ENCODE measurements at regions not wholly inside any gene's neighbourhood (a gene's known extent, or its start where the extent isn't known, plus 50 kb on each side); places are given as distances from the start of the nearest gene placed in this dataset.

DNA sequence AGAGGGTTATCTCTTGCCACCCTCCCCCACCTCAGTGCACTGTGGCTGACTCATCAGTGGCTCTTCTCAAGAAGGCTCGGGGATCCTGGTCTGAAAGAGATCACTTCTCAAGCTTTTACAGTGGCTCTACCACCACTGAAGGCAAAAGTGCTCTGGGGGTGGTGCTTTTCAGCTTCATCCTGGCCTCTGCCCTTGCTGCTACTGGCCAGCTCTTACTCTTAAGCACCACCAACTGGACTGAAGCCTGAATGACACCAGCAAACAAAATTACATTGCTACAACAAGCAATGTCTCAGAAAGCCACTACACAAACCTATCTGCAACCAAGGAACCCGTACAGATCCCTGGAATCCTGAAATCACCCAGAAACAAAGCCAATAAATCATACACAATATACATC, 402.1 kb downstream of the EPHA7 start:
- BruUV-seq (replicated peaks): no TSS peak
- H3K4me3 ChIP-seq (ENCODE audit: low read depth, low read length, poor library complexity, severe bottlenecking): no peak overlapping the region
- no peak overlapping the region for H3K27ac ChIP-seq (ENCODE audit: low read depth, low read length, poor library complexity, severe bottlenecking)
- no peaks in the 10 kb centered on the region for H3K4me1 ChIP-seq (ENCODE audit: insufficient read depth, low read length, poor library complexity, severe bottlenecking)
- no peaks in the 10 kb centered on the region for H3K9me3 ChIP-seq (ENCODE audit: low read depth, low read length, poor library complexity, severe bottlenecking)
- intact Hi-C loops (cut with micrococcal nuclease; ENCODE audit: unreplicated experiment): loop anchor here (5.0 kb wide), 1 partner anchor 205 kb away; no protein-coding TSS in a partner anchor
- TF ChIP-seq, protein P1, sequence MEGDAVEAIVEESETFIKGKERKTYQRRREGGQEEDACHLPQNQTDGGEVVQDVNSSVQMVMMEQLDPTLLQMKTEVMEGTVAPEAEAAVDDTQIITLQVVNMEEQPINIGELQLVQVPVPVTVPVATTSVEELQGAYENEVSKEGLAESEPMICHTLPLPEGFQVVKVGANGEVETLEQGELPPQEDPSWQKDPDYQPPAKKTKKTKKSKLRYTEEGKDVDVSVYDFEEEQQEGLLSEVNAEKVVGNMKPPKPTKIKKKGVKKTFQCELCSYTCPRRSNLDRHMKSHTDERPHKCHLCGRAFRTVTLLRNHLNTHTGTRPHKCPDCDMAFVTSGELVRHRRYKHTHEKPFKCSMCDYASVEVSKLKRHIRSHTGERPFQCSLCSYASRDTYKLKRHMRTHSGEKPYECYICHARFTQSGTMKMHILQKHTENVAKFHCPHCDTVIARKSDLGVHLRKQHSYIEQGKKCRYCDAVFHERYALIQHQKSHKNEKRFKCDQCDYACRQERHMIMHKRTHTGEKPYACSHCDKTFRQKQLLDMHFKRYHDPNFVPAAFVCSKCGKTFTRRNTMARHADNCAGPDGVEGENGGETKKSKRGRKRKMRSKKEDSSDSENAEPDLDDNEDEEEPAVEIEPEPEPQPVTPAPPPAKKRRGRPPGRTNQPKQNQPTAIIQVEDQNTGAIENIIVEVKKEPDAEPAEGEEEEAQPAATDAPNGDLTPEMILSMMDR (conservative IDR thresholded peaks at IDR 0.05; ENCODE audit: low read depth, low read length): peak; percentile 36; the same call in 1 of the 2 replicates
- no peak for TF ChIP-seq EZH2 (IDR thresholded peaks at IDR 0.05; ENCODE audit: borderline replicate concordance, low read depth, low read length, poor library complexity, severe bottlenecking)
- ChIA-PET POLR2A (ENCODE audit: low non-redundant PET) (no interaction called here), CTCF (interaction anchor here (0.6 to 1.2 kb wide), 3 partner anchors 27 to 237 kb away, joined by 3 to 6 read pairs (median 5); no protein-coding TSS in a partner anchor)
- peak; percentile 49 for DNase-seq (ENCODE audit: low spot score)
- H3K36me3 ChIP-seq (ENCODE audit: insufficient read depth, low read length, poor library complexity, severe bottlenecking): no peaks in the 10 kb centered on the region
- no peaks in the 10 kb centered on the region for H3K27me3 ChIP-seq (replicated peaks; ENCODE audit: insufficient read depth, low read depth, low read length, poor library complexity)

DNA sequence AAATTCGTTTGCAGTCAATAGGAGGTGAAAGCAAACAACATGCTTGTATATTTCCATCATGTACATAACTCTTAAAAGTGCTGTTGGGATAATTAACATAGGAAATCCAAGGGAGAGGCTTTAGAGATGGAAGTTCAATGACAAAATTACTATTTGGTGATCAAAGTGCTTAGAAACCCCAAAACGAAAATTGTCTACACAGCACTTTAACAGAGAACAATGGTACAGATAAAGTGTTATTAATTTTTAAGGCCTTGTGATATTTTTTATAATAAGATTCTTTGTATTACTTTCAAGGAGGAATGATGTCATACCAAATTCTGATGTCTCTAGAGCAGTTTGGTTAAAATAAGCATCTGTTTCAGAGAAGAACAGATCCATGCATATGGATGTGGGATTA, 406.3 kb downstream of the EPHA7 start:
- no peaks in the 10 kb centered on the region for H3K27me3 ChIP-seq (replicated peaks; ENCODE audit: insufficient read depth, low read depth, low read length, poor library complexity)
- no peak overlapping the region for H3K27ac ChIP-seq (ENCODE audit: low read depth, low read length, poor library complexity, severe bottlenecking)
- POLR2A ChIA-PET (ENCODE audit: low non-redundant PET): no interaction called here
- BruUV-seq (replicated peaks): no TSS peak
- TF ChIP-seq EZH2 (IDR thresholded peaks at IDR 0.05; ENCODE audit: borderline replicate concordance, low read depth, low read length, poor library complexity, severe bottlenecking): no peak
- TF ChIP-seq, protein P1 (conservative IDR thresholded peaks at IDR 0.05; ENCODE audit: low read depth, low read length): no peak
- no peaks in the 10 kb centered on the region for H3K36me3 ChIP-seq (ENCODE audit: insufficient read depth, low read length, poor library complexity, severe bottlenecking)
- H3K4me3 ChIP-seq (ENCODE audit: low read depth, low read length, poor library complexity, severe bottlenecking): no peak overlapping the region
- CTCF ChIA-PET: interaction anchor here (0.7 kb wide), 1 partner anchor 1242 kb away, joined by 4 read pairs; no protein-coding TSS in a partner anchor
- H3K9me3 ChIP-seq (ENCODE audit: low read depth, low read length, poor library complexity, severe bottlenecking): no peaks in the 10 kb centered on the region
- DNase-seq (ENCODE audit: low spot score): no peak
- H3K4me1 ChIP-seq (ENCODE audit: insufficient read depth, low read length, poor library complexity, severe bottlenecking): no peaks in the 10 kb centered on the region
- intact Hi-C loops (cut with micrococcal nuclease; ENCODE audit: unreplicated experiment): no loop called here

DNA sequence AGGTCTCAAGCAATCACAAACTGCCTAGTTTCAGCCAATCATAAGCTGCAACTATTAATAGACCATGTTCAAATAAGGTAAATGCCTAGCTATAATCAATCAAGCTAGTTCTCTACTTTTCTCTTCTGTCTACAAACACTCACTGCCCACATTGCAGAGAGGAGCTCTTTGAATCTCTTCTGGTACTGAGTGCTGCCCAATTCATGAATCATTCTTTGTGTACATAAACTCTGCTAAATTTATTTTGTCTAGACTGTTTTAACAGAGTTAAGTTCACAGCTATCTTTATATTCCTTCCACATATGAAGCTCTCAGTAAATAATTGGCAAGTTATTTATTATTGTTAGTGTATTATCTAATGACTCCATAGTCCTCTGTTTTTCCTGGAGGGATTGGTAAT, 411.0 kb downstream of the EPHA7 start:
- no peak for DNase-seq (ENCODE audit: low spot score)
- H3K4me1 ChIP-seq (ENCODE audit: insufficient read depth, low read length, poor library complexity, severe bottlenecking): no peaks in the 10 kb centered on the region
- no peak overlapping the region for H3K27ac ChIP-seq (ENCODE audit: low read depth, low read length, poor library complexity, severe bottlenecking)
- H3K9me3 ChIP-seq (ENCODE audit: low read depth, low read length, poor library complexity, severe bottlenecking): no peaks in the 10 kb centered on the region
- ChIA-PET CTCF (interaction anchor here (0.6 kb wide), 1 partner anchor 596 kb away, joined by 3 read pairs; no protein-coding TSS in a partner anchor), POLR2A (ENCODE audit: low non-redundant PET) (no interaction called here)
- TF ChIP-seq, protein P1 (conservative IDR thresholded peaks at IDR 0.05; ENCODE audit: low read depth, low read length): no peak
- no peak for TF ChIP-seq EZH2 (IDR thresholded peaks at IDR 0.05; ENCODE audit: borderline replicate concordance, low read depth, low read length, poor library complexity, severe bottlenecking)
- no TSS peak for BruUV-seq (replicated peaks)
- intact Hi-C loops (cut with micrococcal nuclease; ENCODE audit: unreplicated experiment): no loop called here
- H3K27me3 ChIP-seq (replicated peaks; ENCODE audit: insufficient read depth, low read depth, low read length, poor library complexity): no peaks in the 10 kb centered on the region
- no peak overlapping the region for H3K4me3 ChIP-seq (ENCODE audit: low read depth, low read length, poor library complexity, severe bottlenecking)
- H3K36me3 ChIP-seq (ENCODE audit: insufficient read depth, low read length, poor library complexity, severe bottlenecking): no peaks in the 10 kb centered on the region

Measured in A673 (cell line).